Iris pigment epithelial cell (primary cell): ENCODE measurements at regions not wholly inside any gene's neighbourhood (a gene's known extent, or its start where the extent isn't known, plus 50 kb on each side); places are given as distances from the start of the nearest gene placed in this dataset.

Experiments used
- DNase-seq: peaks from one replicate; pipeline ENCODE4 v3.0.0-alpha.2; 2011; ENCODE audit warnings: low read depth

DNA sequence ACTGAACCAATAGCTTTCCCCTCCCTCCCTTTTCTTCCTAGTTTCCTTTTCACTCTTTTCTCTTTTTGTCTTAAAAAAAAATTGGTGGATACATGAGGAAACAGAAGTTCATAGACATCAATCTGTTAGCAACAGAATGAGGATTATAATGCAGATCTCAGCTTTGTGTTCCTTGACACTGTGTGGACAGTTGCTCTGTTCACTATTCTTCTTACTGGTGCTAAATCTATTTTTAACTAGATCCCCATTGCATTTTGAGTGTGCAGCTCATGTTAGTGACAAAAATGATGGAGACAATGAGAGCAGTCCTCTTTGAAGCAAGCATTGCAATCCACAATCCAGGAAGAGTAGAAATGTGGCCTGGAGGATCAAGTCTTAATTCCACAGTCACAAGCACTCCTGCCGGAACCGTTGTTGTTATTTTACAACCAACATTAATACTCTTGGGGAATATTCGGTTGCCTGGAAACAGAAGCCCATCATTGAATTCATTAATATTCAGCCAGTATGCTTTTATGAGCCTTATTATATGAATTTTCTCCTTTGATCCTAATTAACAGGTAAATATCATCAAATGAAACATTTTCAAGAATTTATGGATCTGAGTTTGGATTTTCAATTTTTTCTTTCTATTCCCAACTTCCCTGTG is 1016.8 kb downstream of the NTRK3 start:
- no peak for DNase-seq

DNA sequence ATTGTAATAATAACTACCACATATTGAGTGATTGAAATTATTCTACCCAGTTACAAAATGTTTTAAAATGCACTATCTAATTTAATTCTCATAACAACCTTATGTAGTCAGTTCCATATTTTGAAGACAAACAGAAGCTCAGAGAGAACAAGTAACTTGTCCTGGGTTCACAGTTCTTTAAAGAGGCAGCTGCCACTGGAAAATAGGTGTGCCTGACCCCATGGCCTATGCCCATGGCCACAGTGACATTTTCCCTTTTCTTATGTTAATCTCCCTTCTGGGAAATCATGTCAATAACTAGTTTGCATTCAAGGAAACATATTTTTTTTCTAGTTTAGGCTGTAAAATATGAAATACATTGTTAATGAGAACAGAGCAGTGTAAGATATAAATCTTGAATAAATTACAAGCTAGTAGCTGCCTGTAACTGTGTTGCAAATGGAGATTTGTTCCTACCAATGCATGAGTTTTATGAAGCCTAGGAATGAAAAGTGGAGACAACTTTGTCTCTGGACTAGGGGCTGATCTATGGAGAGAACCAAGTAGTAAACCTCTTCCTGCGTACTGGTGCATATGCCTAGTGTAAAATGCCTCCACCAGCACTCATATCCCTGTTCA is 1018.0 kb downstream of the NTRK3 start:
- no peak for DNase-seq

DNA sequence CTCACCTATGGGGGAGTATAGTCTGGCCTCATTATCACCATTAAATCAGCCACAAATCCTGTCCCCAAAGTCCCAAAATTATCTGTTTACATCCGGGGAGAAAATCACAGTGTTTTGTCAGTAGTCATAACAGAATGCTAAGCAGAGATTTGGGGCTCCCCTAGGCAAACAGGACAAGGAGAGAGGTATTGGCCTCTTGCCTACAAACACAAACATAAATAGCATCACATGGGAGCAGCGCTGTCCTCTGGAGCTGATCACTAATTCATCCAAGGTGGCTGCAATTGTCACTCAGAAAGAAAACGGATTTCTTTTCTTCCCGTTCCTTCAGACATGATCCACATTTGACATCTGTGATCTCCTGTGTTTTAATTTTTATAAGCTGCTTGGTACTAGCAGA is 1028.1 kb downstream of the NTRK3 start:
- DNase-seq, result no peak

DNA sequence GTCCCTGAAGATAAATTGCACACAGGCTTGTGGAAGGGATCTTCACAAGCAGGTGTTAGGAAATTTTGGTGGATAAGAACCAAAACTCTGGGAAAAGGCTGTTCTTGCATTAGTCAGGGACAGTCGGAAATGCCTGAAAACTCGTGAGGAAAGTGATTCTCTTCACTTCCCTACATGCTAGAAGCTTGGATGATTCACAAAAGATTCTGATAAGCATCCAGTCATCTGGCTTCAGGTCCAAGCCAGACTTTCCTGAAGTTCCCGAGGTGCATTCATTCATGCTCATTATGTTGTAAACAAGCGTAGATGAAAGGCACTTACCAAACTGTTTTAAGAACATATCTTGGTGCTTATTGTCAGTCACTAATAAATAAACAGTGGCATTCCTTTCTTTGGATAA is 1028.7 kb downstream of the NTRK3 start:
- DNase-seq, result peak; percentile 4

DNA sequence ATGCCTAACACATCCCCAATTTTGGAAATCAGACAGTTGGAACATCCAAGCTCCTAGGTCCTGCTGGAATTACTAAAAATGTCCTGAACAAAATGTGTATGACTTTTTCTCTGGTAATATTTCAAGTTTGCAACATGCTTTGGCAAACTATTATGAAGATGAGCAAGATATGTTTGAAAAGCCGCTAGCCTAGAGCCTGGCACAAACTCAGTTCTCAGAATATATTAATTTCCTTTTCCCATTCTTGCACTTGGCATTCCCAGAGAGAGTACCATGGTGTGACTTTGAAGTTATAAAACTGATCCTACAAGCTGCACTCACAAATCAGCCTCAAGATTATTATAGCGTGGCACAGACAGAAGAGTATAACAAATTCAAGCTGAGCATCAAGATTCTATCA is 1031.1 kb downstream of the NTRK3 start:
- no peak for DNase-seq

DNA sequence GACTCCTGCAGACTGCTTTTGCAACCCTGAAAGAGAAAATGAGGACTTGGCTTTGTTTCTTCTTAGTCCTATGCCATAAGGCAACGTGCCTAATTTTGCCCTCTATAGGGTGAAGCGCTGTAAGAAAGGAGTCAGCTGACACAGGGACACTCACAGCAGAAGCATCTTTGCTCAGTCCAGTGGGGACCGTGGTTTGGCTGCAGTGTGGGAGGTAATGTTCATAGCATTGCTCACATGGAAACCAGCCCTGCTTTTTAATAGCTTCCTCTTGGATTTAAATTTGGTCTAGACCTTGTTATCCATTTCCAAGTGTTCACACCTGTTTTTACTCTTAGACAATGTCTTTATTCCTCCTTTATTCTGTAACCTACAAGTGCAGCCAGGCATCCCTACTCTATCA is 1032.1 kb downstream of the NTRK3 start:
- no peak for DNase-seq

DNA sequence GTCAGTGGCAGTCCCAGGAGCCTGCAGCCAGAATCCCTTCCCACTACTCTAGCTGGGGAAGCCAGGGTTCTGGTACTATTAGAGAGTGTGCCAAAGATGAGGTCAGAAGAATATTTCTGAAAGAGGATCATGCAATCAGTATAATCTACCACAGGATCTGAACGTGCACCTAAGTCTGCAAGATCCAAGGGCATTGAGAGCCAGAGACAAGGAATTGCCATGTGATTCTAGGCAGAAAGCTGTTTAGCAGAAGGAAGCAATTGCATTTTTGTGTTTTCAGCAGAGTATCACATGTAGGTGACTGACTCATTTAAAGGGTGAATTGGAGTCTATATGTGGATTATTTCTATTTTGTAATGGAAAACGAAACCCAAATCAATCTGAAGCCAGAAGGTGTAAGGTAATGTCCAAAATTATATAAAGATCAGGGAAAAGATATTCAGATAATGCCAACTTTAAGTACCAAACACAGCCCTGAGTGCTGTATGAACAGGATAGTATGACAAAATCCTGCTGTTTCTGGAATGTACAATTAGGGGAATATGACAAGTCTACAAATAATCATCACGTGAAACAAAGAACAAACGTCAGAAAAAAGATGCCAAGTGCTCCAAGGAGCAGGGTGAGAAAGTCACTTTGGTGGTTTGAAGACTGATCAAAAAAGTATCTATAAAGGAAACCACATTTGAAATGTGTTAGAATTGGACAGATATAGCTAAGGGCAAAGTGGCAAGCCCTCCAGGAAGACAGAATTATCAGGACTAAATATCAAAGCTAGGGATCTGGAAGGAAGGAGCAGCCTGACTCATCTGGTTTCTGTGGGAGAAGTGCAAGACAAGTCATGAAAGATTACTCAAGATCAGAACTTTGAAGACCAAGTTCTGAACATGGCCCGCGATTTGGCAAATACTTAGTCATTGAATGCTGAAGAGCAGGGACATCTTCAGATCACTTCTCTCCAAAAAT is 1036.6 kb downstream of the NTRK3 start:
- no peak for DNase-seq

DNA sequence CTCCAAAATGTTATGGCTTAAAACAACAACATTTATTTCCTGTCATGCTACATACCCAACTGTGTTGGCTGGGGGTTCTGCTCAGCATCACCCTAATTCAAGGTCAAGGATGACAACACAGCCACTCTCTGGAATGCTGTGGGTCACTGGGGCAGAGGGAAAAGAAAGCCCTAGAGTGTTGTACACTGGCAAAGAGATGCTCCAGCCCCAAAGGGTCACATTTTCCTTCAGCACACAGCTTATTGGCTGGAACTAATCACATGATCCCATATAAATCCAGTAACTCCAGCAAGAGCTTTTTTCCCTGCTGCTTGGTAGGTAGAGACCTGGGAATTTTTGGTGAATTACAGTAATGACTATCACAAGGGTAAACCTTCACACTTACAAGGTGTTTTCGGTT is 1041.4 kb downstream of the NTRK3 start:
- DNase-seq, result no peak

DNA sequence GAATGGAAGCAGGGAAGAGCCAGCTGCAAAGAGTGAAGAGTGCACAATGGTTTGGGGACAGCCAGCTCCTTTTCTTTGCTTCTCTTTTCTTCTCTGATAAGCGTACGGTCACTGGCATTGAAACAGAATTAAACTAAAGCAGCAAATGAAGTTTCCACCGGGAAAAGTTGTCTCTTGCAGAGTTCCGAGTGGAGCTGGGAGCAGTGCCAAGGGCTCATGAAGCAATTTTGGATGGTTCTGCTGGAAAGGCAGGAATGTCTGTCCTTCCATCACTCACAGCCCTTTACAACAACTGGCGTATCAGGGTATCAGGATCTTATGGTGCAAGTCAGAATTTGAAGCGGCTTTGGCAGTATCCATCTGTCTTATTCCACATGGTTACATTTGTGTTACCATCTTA is 1042.9 kb downstream of the NTRK3 start:
- no peak for DNase-seq

DNA sequence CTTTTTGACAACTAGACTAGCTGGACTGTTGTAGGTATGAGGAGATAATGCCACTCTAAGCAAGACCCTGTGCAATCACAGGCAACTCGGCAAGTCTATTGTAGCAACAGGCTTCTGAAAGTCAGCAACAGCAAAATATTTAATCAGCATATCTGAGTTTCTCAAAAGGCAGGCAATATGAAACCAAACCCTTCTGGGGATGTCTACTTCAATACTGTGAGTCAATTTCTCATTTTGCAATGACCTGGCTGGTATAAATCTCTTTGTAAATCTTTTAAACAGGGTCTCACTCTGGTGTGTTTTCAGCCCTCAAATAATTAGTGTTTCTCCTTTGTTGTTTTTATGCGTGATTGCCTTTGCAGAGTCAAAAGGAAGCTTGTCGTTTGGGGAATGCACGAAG is 1044.5 kb downstream of the NTRK3 start:
- DNase-seq, result no peak

DNA sequence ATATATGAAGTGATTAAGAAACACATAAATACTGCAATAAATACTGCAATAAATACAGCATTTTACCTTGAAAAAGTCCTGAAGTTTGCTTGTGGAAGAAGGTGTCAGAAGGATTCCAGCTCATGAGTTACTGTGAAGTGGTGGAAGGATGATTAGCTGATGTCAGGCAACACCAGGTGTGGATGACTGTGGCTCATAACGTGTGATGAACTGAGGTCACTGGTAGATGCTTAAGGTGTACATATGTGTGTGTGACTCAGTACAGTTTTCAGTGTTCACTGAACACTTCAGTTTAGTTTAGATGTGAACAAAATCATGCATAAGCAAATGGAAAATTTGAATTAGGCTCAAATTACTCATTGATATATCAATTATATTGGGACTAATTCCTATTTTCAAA is 1045.0 kb downstream of the NTRK3 start:
- no peak for DNase-seq

DNA sequence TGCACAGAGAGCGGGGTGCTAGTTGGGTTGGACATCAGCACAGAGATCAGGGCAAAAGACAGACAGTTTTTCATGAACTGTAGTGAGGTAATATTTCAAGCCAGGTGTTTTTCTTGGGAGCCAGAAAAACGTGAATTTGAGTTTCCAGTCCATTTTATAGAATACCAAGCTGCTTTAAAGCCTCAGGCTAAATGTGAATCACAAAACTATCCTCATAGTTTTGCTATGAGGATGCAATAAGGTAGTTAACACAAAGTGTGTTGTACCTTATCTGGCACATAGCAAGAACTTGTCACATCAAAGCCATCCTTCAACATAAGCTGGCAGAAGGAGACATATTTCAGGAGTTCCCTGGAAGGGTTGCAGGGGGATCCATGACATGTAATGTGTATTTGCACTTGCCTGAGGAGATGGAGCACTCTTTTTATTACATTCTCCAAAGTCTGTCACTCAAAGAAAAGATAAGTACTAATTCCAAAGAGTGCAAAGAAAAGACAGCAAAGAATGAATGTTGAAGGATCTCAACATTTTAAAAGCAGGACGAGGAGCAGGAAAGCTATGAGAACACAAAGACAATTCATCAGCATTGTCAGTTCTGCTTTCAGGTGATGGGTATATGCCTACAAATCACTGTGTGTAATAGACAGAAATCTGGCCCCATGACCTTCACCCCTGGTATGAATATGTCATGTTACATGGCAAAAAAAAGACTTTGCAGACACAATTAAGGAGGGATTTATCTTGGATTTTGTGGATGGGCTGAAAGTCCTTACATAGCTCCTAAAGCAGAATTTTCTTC is 1046.4 kb downstream of the NTRK3 start:
- no peak for DNase-seq

DNA sequence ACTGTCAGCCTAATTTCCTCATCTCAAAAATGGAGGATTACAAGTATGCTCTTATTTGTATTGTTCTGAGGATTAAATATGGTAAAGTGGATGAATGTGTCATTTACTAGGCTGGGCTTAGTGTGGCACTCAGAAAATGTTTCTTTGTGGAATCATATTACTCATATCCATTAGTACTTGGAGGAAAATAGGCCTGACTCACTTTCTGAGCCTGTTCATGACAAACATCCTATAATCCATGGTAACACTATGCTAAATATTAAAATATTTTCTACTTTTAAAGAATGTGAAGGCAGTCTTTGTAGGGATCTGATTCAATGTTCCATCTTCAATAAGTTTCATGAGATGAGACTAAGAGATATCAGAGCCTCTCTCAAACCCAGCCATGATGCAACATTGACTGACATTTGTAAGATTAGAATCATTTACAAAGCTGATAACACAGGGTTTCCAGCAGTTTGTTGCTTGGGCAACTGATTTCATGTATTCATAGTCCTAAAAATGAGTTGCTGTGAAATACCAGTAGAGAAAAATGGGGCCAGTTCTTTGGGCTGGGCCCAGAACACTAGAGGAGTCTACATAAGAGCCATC is 1048.5 kb downstream of the NTRK3 start:
- peak; percentile 29 for DNase-seq

DNA sequence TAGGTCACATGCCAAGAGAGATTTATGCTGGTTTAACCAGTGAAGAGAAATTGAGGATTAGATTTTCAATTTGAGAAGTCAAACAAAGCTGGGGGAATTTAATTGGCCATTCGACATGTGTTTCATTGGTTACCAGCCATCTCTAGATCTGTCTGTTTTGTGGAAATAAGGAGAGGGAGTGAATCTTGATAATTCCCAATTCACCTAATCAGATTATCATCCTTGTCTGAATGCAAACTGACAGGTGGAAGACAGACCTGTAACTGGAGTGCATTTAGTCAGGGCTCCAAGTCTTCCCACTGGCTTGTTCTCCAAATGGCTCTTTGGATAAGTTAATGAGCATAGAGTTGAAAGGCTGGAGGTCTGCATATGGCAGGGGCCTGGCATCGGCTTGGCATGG is 1049.3 kb downstream of the NTRK3 start:
- DNase-seq, result no peak

DNA sequence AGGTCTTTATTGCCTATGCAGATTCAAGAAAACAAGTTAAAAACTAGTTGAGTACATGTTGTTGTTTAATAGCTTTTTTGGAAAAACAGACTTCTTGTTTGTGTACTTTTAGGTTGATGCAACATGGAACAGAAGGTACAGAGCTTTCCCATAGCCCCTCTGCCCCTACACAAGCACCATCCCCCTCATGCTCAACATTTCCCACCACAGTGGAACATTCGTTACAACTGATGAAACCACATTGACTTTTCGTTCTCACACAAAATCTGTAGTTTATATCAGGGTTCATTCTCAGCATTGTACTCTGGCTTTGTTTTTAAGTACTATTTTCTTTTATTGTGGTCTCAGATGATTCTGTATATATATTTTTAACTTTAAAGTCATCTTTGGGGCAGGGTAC is 1054.6 kb downstream of the NTRK3 start:
- DNase-seq, result no peak

DNA sequence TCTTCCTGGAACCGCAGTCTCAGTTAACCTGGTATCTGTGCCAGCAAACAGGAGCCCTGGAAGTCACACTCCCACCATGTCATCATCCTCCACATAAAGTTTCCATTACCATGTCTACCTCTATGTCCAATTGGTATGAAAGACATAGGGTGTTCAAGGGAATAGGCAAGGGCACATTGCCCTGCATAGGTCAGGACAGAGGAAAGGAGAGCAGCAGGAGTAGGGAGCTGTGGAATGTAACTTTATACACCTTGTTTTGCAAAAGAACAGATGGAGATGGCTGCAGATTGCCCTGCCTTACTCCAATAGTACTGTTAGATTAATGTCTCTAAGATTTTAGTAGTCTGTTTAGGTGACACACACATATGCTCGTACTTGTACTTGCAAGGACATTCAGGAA is 1056.4 kb downstream of the NTRK3 start:
- no peak for DNase-seq

DNA sequence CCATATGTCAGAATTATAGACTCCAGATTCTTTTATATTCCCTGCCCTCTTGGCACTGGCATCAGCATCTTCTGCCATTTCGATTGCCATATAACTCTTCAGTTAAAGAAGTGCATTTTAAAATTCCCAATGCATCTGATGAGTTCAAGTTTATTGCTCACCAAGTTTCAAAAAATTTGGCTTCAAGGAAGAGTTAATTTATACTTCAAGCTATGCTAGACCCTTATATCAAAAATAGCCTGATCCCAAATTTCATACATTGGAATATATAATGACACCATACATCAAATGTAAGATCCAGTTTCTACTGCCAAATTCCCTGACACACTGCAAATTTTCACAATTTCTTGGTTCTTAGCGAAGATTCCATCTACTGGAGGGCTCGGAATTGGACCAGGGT is 1058.6 kb downstream of the NTRK3 start:
- no peak for DNase-seq

DNA sequence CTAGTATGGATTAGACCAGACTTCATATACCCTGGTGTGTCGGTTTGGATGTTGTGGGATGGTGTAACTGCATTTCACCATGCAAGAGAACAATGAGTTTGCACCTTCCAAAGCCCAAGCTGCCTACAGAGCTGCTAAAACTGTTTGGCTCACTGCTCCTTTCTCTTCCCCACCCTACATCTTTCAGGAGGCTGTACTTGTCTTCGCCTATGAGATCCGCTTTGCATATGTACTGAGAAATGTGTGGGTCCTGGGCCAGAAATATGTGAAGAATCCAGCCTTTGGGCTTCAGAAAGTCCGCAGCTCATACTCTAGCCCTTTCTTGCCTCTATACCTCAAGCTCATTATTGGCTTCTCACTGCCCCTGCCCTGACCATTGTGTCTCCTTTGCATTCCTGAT is 1060.0 kb downstream of the NTRK3 start:
- DNase-seq, result no peak

DNA sequence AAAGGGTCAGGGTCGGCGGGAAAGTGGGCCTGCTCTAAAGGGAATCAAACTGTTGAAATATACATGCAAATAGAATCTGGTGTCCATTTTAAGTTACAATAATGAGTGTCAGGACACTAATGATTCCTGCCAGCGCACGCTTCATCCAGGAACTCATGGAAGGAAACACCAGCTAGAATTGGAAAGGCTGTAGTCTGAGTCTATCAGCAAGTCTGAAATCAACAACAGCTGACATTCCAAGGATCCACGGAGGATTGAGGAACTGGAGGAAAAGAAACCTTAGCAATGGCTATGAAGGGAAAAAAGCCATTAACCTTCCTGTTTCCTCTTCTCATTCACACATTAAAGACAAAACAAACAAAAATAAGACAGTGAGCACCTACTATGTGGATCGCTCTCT is 1063.1 kb downstream of the NTRK3 start:
- DNase-seq, result no peak

DNA sequence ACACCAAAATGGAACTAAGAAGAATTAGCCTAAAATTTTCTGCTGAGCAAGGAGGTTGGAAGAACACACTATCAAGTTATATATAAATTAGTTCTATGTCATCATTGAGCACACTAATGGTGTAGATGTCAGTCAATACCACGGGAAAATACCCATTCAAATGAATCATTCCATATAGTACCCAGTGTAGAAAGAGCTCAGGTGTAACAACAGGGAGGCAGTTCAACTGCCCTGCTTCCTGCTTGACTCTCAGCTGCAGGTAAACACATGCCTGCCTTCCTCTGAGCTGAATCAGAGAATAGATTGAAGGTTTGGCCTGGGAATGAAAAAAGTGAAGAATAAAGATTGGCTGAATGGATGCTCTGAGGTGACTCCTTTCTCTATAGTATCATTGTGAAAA is 1088.0 kb downstream of the AGBL1 start:
- no peak for DNase-seq

DNA sequence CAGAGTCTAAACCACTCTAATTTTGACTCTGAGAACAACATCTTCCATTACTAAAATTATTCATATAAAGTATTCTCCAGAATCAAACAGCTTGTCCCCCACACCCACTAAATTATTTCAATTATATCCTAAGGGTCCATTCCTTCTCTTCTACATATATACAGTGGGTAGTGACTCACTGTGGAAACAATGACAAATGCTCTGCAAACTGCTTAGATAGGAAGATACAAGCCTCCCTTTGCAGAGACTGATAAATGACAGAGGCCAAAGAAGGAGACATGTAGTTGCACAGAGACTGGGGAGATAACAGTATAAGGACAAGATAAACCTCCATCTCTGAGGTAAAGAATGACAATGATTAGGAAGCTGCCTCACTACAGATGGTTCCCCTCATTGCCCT is 1087.4 kb downstream of the AGBL1 start:
- DNase-seq, result no peak

DNA sequence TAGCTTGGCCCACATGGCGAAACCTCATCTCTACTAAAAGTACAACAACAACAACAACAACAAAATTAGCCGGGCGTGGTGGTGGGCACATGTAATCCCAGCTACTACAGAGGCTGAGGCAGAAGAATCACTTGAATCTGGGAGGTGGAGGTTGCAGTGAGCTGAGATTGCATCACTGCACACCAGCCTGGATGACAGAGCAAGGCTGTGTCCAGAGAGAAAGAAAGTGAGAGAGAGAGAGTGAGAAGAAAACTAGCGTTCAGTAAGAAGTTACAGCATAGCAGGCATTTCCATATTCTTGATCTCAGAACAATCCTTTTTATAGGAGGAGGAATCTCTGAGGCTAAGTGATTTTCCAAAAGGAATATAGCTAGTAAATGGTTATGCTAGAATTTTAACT is 1076.1 kb downstream of the AGBL1 start:
- DNase-seq, result no peak
